ENCODE measurements at regions not wholly inside any gene's neighbourhood (a gene's known extent, or its start where the extent isn't known, plus 50 kb on each side); places are given as distances from the start of the nearest gene placed in this dataset.

- no peak for TF ChIP-seq EZH2 (IDR thresholded peaks at IDR 0.05; ENCODE audit: low read length)
- TF ChIP-seq, protein P1, sequence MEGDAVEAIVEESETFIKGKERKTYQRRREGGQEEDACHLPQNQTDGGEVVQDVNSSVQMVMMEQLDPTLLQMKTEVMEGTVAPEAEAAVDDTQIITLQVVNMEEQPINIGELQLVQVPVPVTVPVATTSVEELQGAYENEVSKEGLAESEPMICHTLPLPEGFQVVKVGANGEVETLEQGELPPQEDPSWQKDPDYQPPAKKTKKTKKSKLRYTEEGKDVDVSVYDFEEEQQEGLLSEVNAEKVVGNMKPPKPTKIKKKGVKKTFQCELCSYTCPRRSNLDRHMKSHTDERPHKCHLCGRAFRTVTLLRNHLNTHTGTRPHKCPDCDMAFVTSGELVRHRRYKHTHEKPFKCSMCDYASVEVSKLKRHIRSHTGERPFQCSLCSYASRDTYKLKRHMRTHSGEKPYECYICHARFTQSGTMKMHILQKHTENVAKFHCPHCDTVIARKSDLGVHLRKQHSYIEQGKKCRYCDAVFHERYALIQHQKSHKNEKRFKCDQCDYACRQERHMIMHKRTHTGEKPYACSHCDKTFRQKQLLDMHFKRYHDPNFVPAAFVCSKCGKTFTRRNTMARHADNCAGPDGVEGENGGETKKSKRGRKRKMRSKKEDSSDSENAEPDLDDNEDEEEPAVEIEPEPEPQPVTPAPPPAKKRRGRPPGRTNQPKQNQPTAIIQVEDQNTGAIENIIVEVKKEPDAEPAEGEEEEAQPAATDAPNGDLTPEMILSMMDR (optimal IDR thresholded peaks at IDR 0.05 in 1 of 3, IDR thresholded peaks at IDR 0.05 in 1 of 3, conservative IDR thresholded peaks at IDR 0.05 in 1 of 3; ENCODE audit: extremely low read depth in 1 of 3, insufficient read depth in 2 of 3, low read length in 3 of 3): peak in 2 of 3 experiments; percentile 2 to 6
- FAIRE-seq (no peak), DNase-seq (ENCODE audit: low read depth, low spot score) (no peak)
- dilution Hi-C loops (cut with MboI; ENCODE audit: extremely low pct_ligation_motif_present, low sequenced_read_pairs): no loop called here
- Histone ChIP-seq H3K27ac (ENCODE audit: control insufficient read depth, insufficient read depth, low read length) (no peak overlapping the region), H2AFZ (ENCODE audit: control insufficient read depth, low read length) (no peak overlapping the region), H3K36me3 (ENCODE audit: control insufficient read depth in 2 of 2, extremely low read depth in 1 of 2, insufficient read depth in 2 of 2, low read length in 2 of 2) (no peaks in the 10 kb centered on the region), H3K4me1 (ENCODE audit: control insufficient read depth, extremely low read depth, insufficient read depth, low read length) (no peaks in the 10 kb centered on the region), H4K20me1 (ENCODE audit: control insufficient read depth, extremely low read depth, insufficient read depth, low read length) (no peaks in the 10 kb centered on the region), H3K4me2 (ENCODE audit: control insufficient read depth, extremely low read depth, insufficient read depth, low read depth, low read length) (no peak overlapping the region), H3K9me3 (ENCODE audit: control insufficient read depth, low read depth, low read length) (no peaks in the 10 kb centered on the region), H3K9me1 (ENCODE audit: control insufficient read depth, extremely low read depth, insufficient read depth, low read length) (no peaks in the 10 kb centered on the region), H3K79me2 (ENCODE audit: control insufficient read depth, insufficient read depth, low read length) (no peaks in the 10 kb centered on the region), H3K27me3 (ENCODE audit: control insufficient read depth, extremely low read depth, insufficient read depth, low read length) (no peaks in the 10 kb centered on the region), H3K9ac (ENCODE audit: control insufficient read depth, extremely low read depth, insufficient read depth, low read length) (no peak overlapping the region), H3K4me3 (ENCODE audit: control insufficient read depth in 2 of 3, extremely low read depth in 1 of 3, insufficient read depth in 2 of 3, low read depth in 1 of 3, low read length in 3 of 3) (no peak overlapping the region)
Observed at GRCh38 chr9:28853477-28853876, 1280.2 kb upstream of the C9orf72 start.

- FAIRE-seq (no peak), DNase-seq (ENCODE audit: low read depth, low spot score) (no peak)
- no peak overlapping the region for H3K27ac ChIP-seq (ENCODE audit: control insufficient read depth, insufficient read depth, low read length)
- H3K4me2 ChIP-seq (ENCODE audit: control insufficient read depth, extremely low read depth, insufficient read depth, low read depth, low read length): no peak overlapping the region
- no peak for TF ChIP-seq EZH2 (IDR thresholded peaks at IDR 0.05; ENCODE audit: low read length)
- TF ChIP-seq, protein P1 (optimal IDR thresholded peaks at IDR 0.05 in 1 of 3, IDR thresholded peaks at IDR 0.05 in 1 of 3, conservative IDR thresholded peaks at IDR 0.05 in 1 of 3; ENCODE audit: extremely low read depth in 1 of 3, insufficient read depth in 2 of 3, low read length in 3 of 3): no peak
- no peaks in the 10 kb centered on the region for H3K4me1 ChIP-seq (ENCODE audit: control insufficient read depth, extremely low read depth, insufficient read depth, low read length)
- no peak overlapping the region for H3K4me3 ChIP-seq (ENCODE audit: control insufficient read depth in 2 of 3, extremely low read depth in 1 of 3, insufficient read depth in 2 of 3, low read depth in 1 of 3, low read length in 3 of 3)
- H2AFZ ChIP-seq (ENCODE audit: control insufficient read depth, low read length): no peak overlapping the region
- no peaks in the 10 kb centered on the region for H3K79me2 ChIP-seq (ENCODE audit: control insufficient read depth, insufficient read depth, low read length)
- H3K9me3 ChIP-seq (ENCODE audit: control insufficient read depth, low read depth, low read length): no peaks in the 10 kb centered on the region
- H3K9ac ChIP-seq (ENCODE audit: control insufficient read depth, extremely low read depth, insufficient read depth, low read length): no peak overlapping the region
- dilution Hi-C loops (cut with MboI; ENCODE audit: extremely low pct_ligation_motif_present, low sequenced_read_pairs): no loop called here
- no peaks in the 10 kb centered on the region for H4K20me1 ChIP-seq (ENCODE audit: control insufficient read depth, extremely low read depth, insufficient read depth, low read length)
- no peaks in the 10 kb centered on the region for H3K9me1 ChIP-seq (ENCODE audit: control insufficient read depth, extremely low read depth, insufficient read depth, low read length)
- H3K27me3 ChIP-seq (ENCODE audit: control insufficient read depth, extremely low read depth, insufficient read depth, low read length): no peaks in the 10 kb centered on the region
- H3K36me3 ChIP-seq (ENCODE audit: control insufficient read depth in 2 of 2, extremely low read depth in 1 of 2, insufficient read depth in 2 of 2, low read length in 2 of 2): no peaks in the 10 kb centered on the region
Observed at GRCh38 chr9:28866951-28867350, 1293.7 kb upstream of the C9orf72 start.

Data from keratinocyte (primary cell).